IMR-90 (cell line): ENCODE measurements at regions not wholly inside any gene's neighbourhood (a gene's known extent, or its start where the extent isn't known, plus 50 kb on each side); places are given as distances from the start of the nearest gene placed in this dataset.

Experiments
- ATAC-seq: fragments of 200-7000 bp; cut with Tn5 transposase; 2 replicates; pipeline ENCODE4 v1.9.1; 2020; ENCODE audit warnings: low read depth, mild to moderate bottlenecking, moderate library complexity
- BruUV-seq: library from RNA; stranded (reverse); fragments of 400-500 nt; replicated peaks from 2 replicates; lab custom pipeline; 2021; lab: Mats Ljungman, UMichigan
- CTCF ChIA-PET: fragments of 300-600 bp; formaldehyde crosslinking; extraction: SDS; loops from one replicate; lab custom pipeline; 2021; ENCODE audit warnings: antibody characterized with exemption; lab: Yijun Ruan, JAX
- POLR2A ChIA-PET: fragments of 300-600 bp; sonication (Branson Sonifier 250); formaldehyde crosslinking; loops from one replicate; lab custom pipeline; 2022; ENCODE audit warnings: antibody characterized with exemption; ENCODE audit not compliant: unreplicated experiment; lab: Charles Lee
- DNase-seq: peaks from one replicate; pipeline ENCODE4 v3.0.0; 2013
- H2AFZ ChIP-seq: replicated peaks from 2 replicates; pipeline ENCODE3; 2013; ENCODE audit warnings: low read length, mild to moderate bottlenecking; ENCODE audit not compliant: poor library complexity
- H2AK5ac ChIP-seq: 2 replicates; pipeline ENCODE4 v1.6.1; 2013; ENCODE audit warnings: low read depth, low read length, inconsistent platforms
- H2AK9ac ChIP-seq: replicated peaks from 2 replicates; pipeline ENCODE3; 2013; ENCODE audit warnings: mild to moderate bottlenecking, low read depth, low read length, moderate library complexity; ENCODE audit not compliant: poor library complexity
- H2BK120ac ChIP-seq: 2 replicates; pipeline ENCODE4 v1.6.1; 2013; ENCODE audit warnings: low read depth, low read length, inconsistent platforms
- H2BK15ac ChIP-seq: 3 replicates; pipeline ENCODE4 v1.6.1; 2013; ENCODE audit warnings: low read depth, low read length, inconsistent platforms
- H2BK20ac ChIP-seq: 2 replicates; pipeline ENCODE4 v1.6.1; 2013; ENCODE audit warnings: low read depth, mild to moderate bottlenecking, inconsistent platforms, low read length, moderate library complexity
- H2BK5ac ChIP-seq: 2 replicates; pipeline ENCODE4 v1.6.1; 2013; ENCODE audit warnings: mild to moderate bottlenecking, low read depth, low read length, inconsistent platforms; ENCODE audit not compliant: poor library complexity, severe bottlenecking
- H3K14ac ChIP-seq: replicated peaks from 2 replicates; pipeline ENCODE4 v1.6.1; 2013; ENCODE audit warnings: low read depth, low read length, inconsistent platforms
- H3K18ac ChIP-seq: 2 replicates; pipeline ENCODE4 v1.6.1; 2013; ENCODE audit warnings: low read depth, low read length, control low read depth
- H3K23ac ChIP-seq: 2 replicates; pipeline ENCODE4 v1.6.1; 2013; ENCODE audit warnings: low read depth, low read length, inconsistent platforms
- H3K27ac ChIP-seq: 2 replicates; pipeline ENCODE4 v1.5.1; 2013; ENCODE audit warnings: mild to moderate bottlenecking, control low read depth, low read length; ENCODE audit not compliant: insufficient read depth
- H3K27me3 ChIP-seq: 2 replicates; pipeline ENCODE4 v1.6.1; 2013; ENCODE audit warnings: low read length; ENCODE audit not compliant: control insufficient read depth, insufficient read depth
- H3K36me3 ChIP-seq: 2 replicates; pipeline ENCODE4 v1.6.1; 2013; ENCODE audit warnings: low read length, mixed read lengths; ENCODE audit not compliant: control insufficient read depth, insufficient read depth
- H3K4ac ChIP-seq: 2 replicates; pipeline ENCODE4 v1.6.1; 2013; ENCODE audit warnings: low read depth, low read length, inconsistent platforms
- H3K4me1 ChIP-seq: 2 replicates; pipeline ENCODE4 v1.6.1; 2013; ENCODE audit warnings: low read length, mixed read lengths; ENCODE audit not compliant: control insufficient read depth, insufficient read depth
- H3K4me2 ChIP-seq: 2 replicates; pipeline ENCODE4 v1.6.1; 2013; ENCODE audit warnings: low read depth, mild to moderate bottlenecking, control low read depth, low read length, moderate library complexity
- H3K4me3 ChIP-seq: 2 replicates; pipeline ENCODE4 v1.5.1; 2013; ENCODE audit warnings: low read depth, mild to moderate bottlenecking, control low read depth, low read length, moderate library complexity; ENCODE audit not compliant: insufficient read depth
- H3K56ac ChIP-seq: 2 replicates; pipeline ENCODE4 v1.6.1; 2013; ENCODE audit warnings: low read length, inconsistent platforms; ENCODE audit not compliant: insufficient read depth; ENCODE audit errors: extremely low read depth
- H3K79me1 ChIP-seq, 2 experiments: 2 replicates each; pipeline ENCODE4 v1.6.1; 2013; ENCODE audit warnings: low read length in 2 of 2, inconsistent platforms in 1 of 2, low read depth in 1 of 2
- H3K9ac ChIP-seq: 2 replicates; pipeline ENCODE4 v1.6.1; 2013; ENCODE audit warnings: low read depth, low read length, control low read depth
- H3K9me1 ChIP-seq: 2 replicates; pipeline ENCODE4 v1.6.1; 2013; ENCODE audit warnings: low read length, inconsistent platforms; ENCODE audit not compliant: insufficient read depth
- H3K9me3 ChIP-seq: 2 replicates; pipeline ENCODE4 v1.6.1; 2013; ENCODE audit warnings: low read length; ENCODE audit not compliant: control insufficient read depth, insufficient read depth
- H4K20me1 ChIP-seq: 2 replicates; pipeline ENCODE4 v1.6.1; 2013; ENCODE audit warnings: low read length, inconsistent platforms; ENCODE audit not compliant: insufficient read depth
- H4K5ac ChIP-seq: 2 replicates; pipeline ENCODE4 v1.6.1; 2013; ENCODE audit warnings: mild to moderate bottlenecking, low read depth, low read length, control low read depth
- H4K8ac ChIP-seq, 2 experiments: 2 replicates each; pipeline ENCODE4 v1.6.1; 2013; ENCODE audit warnings: low read depth in 2 of 2, low read length in 2 of 2, control low read depth in 1 of 2, inconsistent platforms in 1 of 2
- H4K91ac ChIP-seq: 2 replicates; pipeline ENCODE4 v1.6.1; 2013; ENCODE audit warnings: low read depth, low read length, inconsistent platforms; ENCODE audit not compliant: insufficient read depth
- CHD1 ChIP-seq: IDR thresholded peaks from 2 replicates; pipeline ENCODE4 v1.6.1; 2012; ENCODE audit warnings: low read depth, low read length, improper control_type of control experiment
- CTCF ChIP-seq: conservative IDR thresholded peaks from 2 replicates; pipeline ENCODE4 v1.5.1; 2012; ENCODE audit warnings: mild to moderate bottlenecking, low read depth, low read length, improper control_type of control experiment
- FOS ChIP-seq: fragments of 150-350 bp; IDR thresholded peaks from 2 replicates; pipeline ENCODE4 v1.6.1; 2016; ENCODE audit warnings: low read depth, low read length
- WGBS, 2 experiments: methylation state at CpG; one replicate each; pipeline versions ENCODE4 v1.1.5 to v1.1.7; 2013; ENCODE audit warnings: missing lambda C conversion rate in 2 of 2; ENCODE audit not compliant: insufficient read length in 1 of 2; ENCODE audit errors: extremely low coverage in 2 of 2; 5-methylcytosine and 5-hydroxymethylcytosine counted together
- dilution Hi-C: fragments of 300-500 bp; cut with HindIII; formaldehyde crosslinking; loops from one replicate; pipeline ENCODE4 v1.14.3; 2018; ENCODE audit warnings: low sequenced_read_pairs; ENCODE audit not compliant: unreplicated experiment
- in situ Hi-C: fragments of 300-500 bp; cut with MboI; formaldehyde crosslinking; loops from 3 replicates; pipeline ENCODE4 v1.14.3; 2019; ENCODE audit warnings: low sequenced_read_pairs, inconsistent platforms, mixed read lengths
- intact Hi-C: fragments of 100-400 bp; cut with micrococcal nuclease; formaldehyde crosslinking; loops from 2 replicates; pipeline ENCODE4 v1.10.0; 2022

GRCh38 chr10:15442056-15442455 lies 71.0 kb upstream of the FAM171A1 start:
- Histone ChIP-seq H2AK5ac (no peak overlapping the region), H3K79me1 (no peaks in the 10 kb centered on the region), H3K4me3 (no peak overlapping the region), H2AFZ (no peak overlapping the region), H2BK15ac (no peak overlapping the region), H3K56ac (no peak overlapping the region), H3K27me3 (peaks cover 17% of the 10 kb centered on the region), H2BK20ac (no peak overlapping the region), H3K27ac (no peak overlapping the region), H4K5ac (no peak overlapping the region), H3K23ac (no peak overlapping the region), H3K14ac (no peak overlapping the region), H3K4me2 (no peak overlapping the region), H3K36me3 (no peaks in the 10 kb centered on the region), H3K4ac (no peak overlapping the region), H3K9me3 (no peaks in the 10 kb centered on the region), H2BK5ac (no peak overlapping the region), H3K18ac (no peak overlapping the region), H3K9me1 (no peaks in the 10 kb centered on the region), H2BK120ac (no peak overlapping the region), H4K8ac (no peak overlapping the region), H3K9ac (no peak overlapping the region), H4K91ac (no peak overlapping the region), H3K4me1 (no peaks in the 10 kb centered on the region), H4K20me1 (no peaks in the 10 kb centered on the region), H2AK9ac (no peak overlapping the region)
- ChIA-PET POLR2A (no interaction called here), CTCF (no interaction called here)
- ATAC-seq (no peak), DNase-seq (no peak)
- in situ Hi-C loops: no loop called here
- no peak for TF ChIP-seq FOS
- no peak for TF ChIP-seq CTCF
- TF ChIP-seq CHD1: no peak
- 82% methylated on average over 5 of the region's 14 CpGs; no CpG with 5 or more reads in 1 of the 2 experiments for WGBS, 2 experiments
- intact Hi-C loops: no loop called here
- dilution Hi-C loops: no loop called here
- no TSS peak for BruUV-seq
